SK-N-SH (cell line): ENCODE measurements at regions not wholly inside any gene's neighbourhood (a gene's known extent, or its start where the extent isn't known, plus 50 kb on each side); places are given as distances from the start of the nearest gene placed in this dataset.

Experiments used
- EP300 ChIP-seq, 2 experiments: IDR thresholded peaks; 2 replicates each; pipeline versions ENCODE4 v1.4.0 to v1.6.1; 2012; ENCODE audit warnings: borderline replicate concordance in 1 of 2, low read depth in 1 of 2, low read length in 1 of 2
- GATA2 ChIP-seq: sonication (generic); formaldehyde crosslinking; IDR thresholded peaks from 2 replicates; pipeline ENCODE4 v1.5.0; 2020; ENCODE audit warnings: mild to moderate bottlenecking, missing genetic modification reagents
- MEF2A ChIP-seq: IDR thresholded peaks from 2 replicates; pipeline ENCODE4 v1.4.0; 2012; ENCODE audit warnings: low read depth, borderline replicate concordance
- RCOR1 ChIP-seq: fragments of 150-350 bp; IDR thresholded peaks from 2 replicates; pipeline ENCODE4 v1.6.1; 2017; ENCODE audit warnings: antibody characterized with exemption, low read length
- SMC3 ChIP-seq: IDR thresholded peaks from 2 replicates; pipeline ENCODE4 v1.6.1; 2012; ENCODE audit warnings: low read depth, low read length, improper control_type of control experiment
- YY1 ChIP-seq: IDR thresholded peaks from 2 replicates; pipeline ENCODE4 v1.4.0; 2012; ENCODE audit warnings: low read depth, mild to moderate bottlenecking
- TF ChIP-seq, protein P1 (sequence below): fragments of 200-600 bp; sonication (generic); IDR thresholded peaks from 2 replicates; pipeline ENCODE4 v1.6.1; 2017; ENCODE audit warnings: antibody characterized with exemption, mild to moderate bottlenecking, moderate library complexity

DNA sequence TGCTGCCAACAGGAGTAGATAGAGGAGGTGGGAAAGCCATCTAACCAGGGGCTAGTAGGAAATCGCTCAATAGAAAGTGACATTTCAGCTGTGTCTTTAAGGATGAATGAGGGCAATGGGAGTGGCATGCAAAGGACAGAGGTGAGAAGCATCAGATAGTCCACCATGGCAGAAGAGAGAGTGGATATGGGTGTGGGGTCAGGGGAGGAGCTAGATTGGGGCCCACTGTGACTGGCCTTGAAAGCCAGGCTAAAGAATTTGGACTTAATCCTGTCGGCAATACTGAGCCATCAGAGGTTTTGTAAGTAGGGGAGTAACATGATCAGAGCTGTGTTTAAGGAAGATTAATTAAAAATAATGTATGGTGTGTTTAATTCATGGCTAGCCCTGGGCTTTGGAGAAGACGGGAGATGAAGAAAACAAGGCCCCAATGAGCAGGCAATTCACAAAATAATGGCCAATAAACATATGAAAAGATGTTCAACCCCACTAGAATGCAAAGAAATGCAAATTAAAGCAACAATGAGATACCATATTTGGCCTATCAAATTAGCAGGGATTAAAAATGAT, 98.1 kb upstream of the PJA1 start:
- no peak for TF ChIP-seq GATA2
- TF ChIP-seq MEF2A, result no peak
- TF ChIP-seq, protein P1, sequence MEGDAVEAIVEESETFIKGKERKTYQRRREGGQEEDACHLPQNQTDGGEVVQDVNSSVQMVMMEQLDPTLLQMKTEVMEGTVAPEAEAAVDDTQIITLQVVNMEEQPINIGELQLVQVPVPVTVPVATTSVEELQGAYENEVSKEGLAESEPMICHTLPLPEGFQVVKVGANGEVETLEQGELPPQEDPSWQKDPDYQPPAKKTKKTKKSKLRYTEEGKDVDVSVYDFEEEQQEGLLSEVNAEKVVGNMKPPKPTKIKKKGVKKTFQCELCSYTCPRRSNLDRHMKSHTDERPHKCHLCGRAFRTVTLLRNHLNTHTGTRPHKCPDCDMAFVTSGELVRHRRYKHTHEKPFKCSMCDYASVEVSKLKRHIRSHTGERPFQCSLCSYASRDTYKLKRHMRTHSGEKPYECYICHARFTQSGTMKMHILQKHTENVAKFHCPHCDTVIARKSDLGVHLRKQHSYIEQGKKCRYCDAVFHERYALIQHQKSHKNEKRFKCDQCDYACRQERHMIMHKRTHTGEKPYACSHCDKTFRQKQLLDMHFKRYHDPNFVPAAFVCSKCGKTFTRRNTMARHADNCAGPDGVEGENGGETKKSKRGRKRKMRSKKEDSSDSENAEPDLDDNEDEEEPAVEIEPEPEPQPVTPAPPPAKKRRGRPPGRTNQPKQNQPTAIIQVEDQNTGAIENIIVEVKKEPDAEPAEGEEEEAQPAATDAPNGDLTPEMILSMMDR, result no peak
- no peak for TF ChIP-seq YY1
- no peak for TF ChIP-seq RCOR1
- TF ChIP-seq SMC3, result no peak
- TF ChIP-seq EP300 (IDR thresholded peaks at IDR 0.05; ENCODE audit: borderline replicate concordance in 1 of 2, low read depth in 1 of 2, low read length in 1 of 2), result no peak
